ENCODE measurements at regions not wholly inside any gene's neighbourhood (a gene's known extent, or its start where the extent isn't known, plus 50 kb on each side); places are given as distances from the start of the nearest gene placed in this dataset.

DNA sequence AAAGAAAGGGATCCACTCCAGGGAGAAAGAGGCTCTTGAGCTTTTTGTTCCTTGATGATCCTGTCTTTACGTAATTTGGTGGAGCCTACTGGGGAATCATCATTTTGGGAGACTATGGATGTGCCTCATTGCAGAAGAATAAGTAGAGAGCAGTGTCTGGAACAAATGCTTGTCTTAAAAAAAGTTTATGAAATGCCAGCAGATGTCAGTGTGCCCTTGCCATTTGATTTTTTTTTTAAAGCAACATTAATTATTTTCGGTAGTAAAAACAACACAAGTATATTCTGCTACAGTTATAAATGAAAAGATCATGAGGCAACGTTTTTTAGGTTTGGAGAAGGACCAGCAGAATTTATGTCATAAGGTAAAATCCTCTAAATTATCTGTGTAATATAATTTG, 934.8 kb upstream of the EEF2KMT start:
- TF ChIP-seq, protein P1, sequence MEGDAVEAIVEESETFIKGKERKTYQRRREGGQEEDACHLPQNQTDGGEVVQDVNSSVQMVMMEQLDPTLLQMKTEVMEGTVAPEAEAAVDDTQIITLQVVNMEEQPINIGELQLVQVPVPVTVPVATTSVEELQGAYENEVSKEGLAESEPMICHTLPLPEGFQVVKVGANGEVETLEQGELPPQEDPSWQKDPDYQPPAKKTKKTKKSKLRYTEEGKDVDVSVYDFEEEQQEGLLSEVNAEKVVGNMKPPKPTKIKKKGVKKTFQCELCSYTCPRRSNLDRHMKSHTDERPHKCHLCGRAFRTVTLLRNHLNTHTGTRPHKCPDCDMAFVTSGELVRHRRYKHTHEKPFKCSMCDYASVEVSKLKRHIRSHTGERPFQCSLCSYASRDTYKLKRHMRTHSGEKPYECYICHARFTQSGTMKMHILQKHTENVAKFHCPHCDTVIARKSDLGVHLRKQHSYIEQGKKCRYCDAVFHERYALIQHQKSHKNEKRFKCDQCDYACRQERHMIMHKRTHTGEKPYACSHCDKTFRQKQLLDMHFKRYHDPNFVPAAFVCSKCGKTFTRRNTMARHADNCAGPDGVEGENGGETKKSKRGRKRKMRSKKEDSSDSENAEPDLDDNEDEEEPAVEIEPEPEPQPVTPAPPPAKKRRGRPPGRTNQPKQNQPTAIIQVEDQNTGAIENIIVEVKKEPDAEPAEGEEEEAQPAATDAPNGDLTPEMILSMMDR (IDR thresholded peaks at IDR 0.05; ENCODE audit: low read depth, low read length) = no peak
- no peak for TF ChIP-seq EZH2phosphoT487 (IDR thresholded peaks at IDR 0.05; ENCODE audit: low read depth)
